ENCODE measurements at regions not wholly inside any gene's neighbourhood (a gene's known extent, or its start where the extent isn't known, plus 50 kb on each side); places are given as distances from the start of the nearest gene placed in this dataset.

GRCh38 chr2:195363496-195363895 is 293.5 kb upstream of the SLC39A10 start:
- no peak for TF ChIP-seq CTCF (IDR thresholded peaks at IDR 0.05; ENCODE audit: insufficient read depth in 1 of 2, low read depth in 1 of 2, low read length in 1 of 2, severe bottlenecking in 1 of 2, unreplicated experiment in 1 of 2)
- no peak for DNase-seq
- Histone ChIP-seq H3K36me3 (ENCODE audit: control insufficient read depth, insufficient read depth, low read length) (no peaks in the 10 kb centered on the region), H3K4me3 (ENCODE audit: low read depth, low read length) (no peak overlapping the region), H3K9me3 (no peaks in the 10 kb centered on the region), H3K27me3 (replicated peaks; ENCODE audit: control insufficient read depth, insufficient read depth, low read length) (no peaks in the 10 kb centered on the region), H3K4me1 (no peaks in the 10 kb centered on the region; the same call in 1 of the 2 replicates)
- no TSS peak for BruUV-seq (replicated peaks)
- Mint-ChIP-seq H3K27me3 (ENCODE audit: insufficient read depth, unreplicated experiment) (no peaks in the 10 kb centered on the region), H3K36me3 (ENCODE audit: insufficient read depth, unreplicated experiment) (no peaks in the 10 kb centered on the region), H3K9me3 (ENCODE audit: unreplicated experiment) (peaks cover 16% of the 10 kb centered on the region), H3K27ac (ENCODE audit: unreplicated experiment) (no peak overlapping the region), H3K4me3 (ENCODE audit: unreplicated experiment) (no peak overlapping the region), H3K4me1 (ENCODE audit: low read depth, unreplicated experiment) (no peaks in the 10 kb centered on the region)
- intact Hi-C loops (cut with micrococcal nuclease; ENCODE audit: unreplicated experiment), result no loop called here
- ChIA-PET CTCF (no interaction called here), POLR2A (no interaction called here)

- peaks cover 16% of the 10 kb centered on the region for H3K9me3 Mint-ChIP-seq (ENCODE audit: unreplicated experiment)
- H3K36me3 Mint-ChIP-seq (ENCODE audit: insufficient read depth, unreplicated experiment), result no peaks in the 10 kb centered on the region
- no TSS peak for BruUV-seq (replicated peaks)
- no peaks in the 10 kb centered on the region; the same call in 1 of the 2 replicates for H3K9me3 ChIP-seq
- no peaks in the 10 kb centered on the region for H3K27me3 ChIP-seq (replicated peaks; ENCODE audit: control insufficient read depth, insufficient read depth, low read length)
- H3K36me3 ChIP-seq (ENCODE audit: control insufficient read depth, insufficient read depth, low read length), result no peaks in the 10 kb centered on the region
- intact Hi-C loops (cut with micrococcal nuclease; ENCODE audit: unreplicated experiment), result no loop called here
- TF ChIP-seq CTCF (IDR thresholded peaks at IDR 0.05; ENCODE audit: insufficient read depth in 1 of 2, low read depth in 1 of 2, low read length in 1 of 2, severe bottlenecking in 1 of 2, unreplicated experiment in 1 of 2), result no peak
- no peak overlapping the region for H3K27ac Mint-ChIP-seq (ENCODE audit: unreplicated experiment)
- no peaks in the 10 kb centered on the region for H3K27me3 Mint-ChIP-seq (ENCODE audit: insufficient read depth, unreplicated experiment)
- DNase-seq, result no peak
- ChIA-PET POLR2A (no interaction called here), CTCF (no interaction called here)
- H3K4me1 ChIP-seq, result no peaks in the 10 kb centered on the region; the same call in 1 of the 2 replicates
- H3K4me3 Mint-ChIP-seq (ENCODE audit: unreplicated experiment), result no peak overlapping the region
- H3K4me1 Mint-ChIP-seq (ENCODE audit: low read depth, unreplicated experiment), result no peaks in the 10 kb centered on the region
- no peak overlapping the region for H3K4me3 ChIP-seq (ENCODE audit: low read depth, low read length)
Observed at GRCh38 chr2:195360242-195360641, 296.8 kb upstream of the SLC39A10 start.

GRCh38 chr2:195359043-195359735 is 297.8 kb upstream of the SLC39A10 start:
- Histone ChIP-seq H3K9me3 (no peaks in the 10 kb centered on the region; the same call in 1 of the 2 replicates), H3K4me1 (no peaks in the 10 kb centered on the region; the same call in 1 of the 2 replicates), H3K4me3 (ENCODE audit: low read depth, low read length) (no peak overlapping the region), H3K27me3 (replicated peaks; ENCODE audit: control insufficient read depth, insufficient read depth, low read length) (no peaks in the 10 kb centered on the region), H3K36me3 (ENCODE audit: control insufficient read depth, insufficient read depth, low read length) (no peaks in the 10 kb centered on the region)
- H3K4me3 Mint-ChIP-seq (ENCODE audit: unreplicated experiment), result no peak overlapping the region
- H3K27me3 Mint-ChIP-seq (ENCODE audit: insufficient read depth, unreplicated experiment), result no peaks in the 10 kb centered on the region
- no peaks in the 10 kb centered on the region for H3K4me1 Mint-ChIP-seq (ENCODE audit: low read depth, unreplicated experiment)
- no peak for TF ChIP-seq CTCF (IDR thresholded peaks at IDR 0.05; ENCODE audit: insufficient read depth in 1 of 2, low read depth in 1 of 2, low read length in 1 of 2, severe bottlenecking in 1 of 2, unreplicated experiment in 1 of 2)
- H3K9me3 Mint-ChIP-seq (ENCODE audit: unreplicated experiment), result peaks cover 10% of the 10 kb centered on the region
- POLR2A ChIA-PET, result no interaction called here
- DNase-seq, result no peak
- no peak overlapping the region for H3K27ac Mint-ChIP-seq (ENCODE audit: unreplicated experiment)
- intact Hi-C loops (cut with micrococcal nuclease; ENCODE audit: unreplicated experiment), result no loop called here
- no TSS peak for BruUV-seq (replicated peaks)
- CTCF ChIA-PET, result no interaction called here
- no peaks in the 10 kb centered on the region for H3K36me3 Mint-ChIP-seq (ENCODE audit: insufficient read depth, unreplicated experiment)
